ENCODE measurements at regions not wholly inside any gene's neighbourhood (a gene's known extent, or its start where the extent isn't known, plus 50 kb on each side); places are given as distances from the start of the nearest gene placed in this dataset.

- Histone ChIP-seq H3K36me3 (ENCODE audit: control insufficient read depth in 1 of 2, insufficient read depth in 2 of 2, low read length in 2 of 2) (no peaks in the 10 kb centered on the region), H3K27me3 (ENCODE audit: insufficient read depth, low read length) (no peaks in the 10 kb centered on the region), H3K4me2 (ENCODE audit: low read length) (no peak overlapping the region), H3K4me3 (replicated peaks in 1 of 2; ENCODE audit: low read depth in 1 of 2, low read length in 2 of 2) (no peak overlapping the region), H3K79me2 (ENCODE audit: insufficient read depth, low read length) (no peaks in the 10 kb centered on the region), H3K9me3 (ENCODE audit: control insufficient read depth in 1 of 2, insufficient read depth in 1 of 2, low read depth in 1 of 2, low read length in 2 of 2) (no peaks in the 10 kb centered on the region), H4K20me1 (ENCODE audit: insufficient read depth) (no peaks in the 10 kb centered on the region), H3K4me1 (ENCODE audit: control insufficient read depth in 1 of 2, insufficient read depth in 2 of 2, low read length in 2 of 2) (no peaks in the 10 kb centered on the region), H3K27ac (ENCODE audit: low read depth, low read length) (no peak overlapping the region), H3K9ac (ENCODE audit: low read length) (no peak overlapping the region), H2AFZ (ENCODE audit: low read depth, low read length, poor library complexity, severe bottlenecking) (no peak overlapping the region), H3K9me2 (ENCODE audit: insufficient read depth) (no peaks in the 10 kb centered on the region)
- RAD21 ChIA-PET (ENCODE audit: low non-redundant PET in 1 of 2, low total read pairs in 2 of 2, uncharacterized antibody in 2 of 2, unreplicated experiment in 2 of 2): no interaction called here
- intact Hi-C loops (cut with micrococcal nuclease): no loop called here
- no TSS peak for BruUV-seq (replicated peaks)
- POLR2A ChIA-PET: no interaction called here
- TF ChIP-seq EZH2phosphoT487 (IDR thresholded peaks at IDR 0.05; ENCODE audit: borderline replicate concordance) (no peak), CBX3 (IDR thresholded peaks at IDR 0.05; ENCODE audit: low read depth) (no peak), EGR1 (IDR thresholded peaks at IDR 0.05; ENCODE audit: low read depth) (no peak), ZFX (IDR thresholded peaks at IDR 0.05) (no peak), MAX (IDR thresholded peaks at IDR 0.05) (no peak), JUND (IDR thresholded peaks at IDR 0.05) (no peak), YY1 (IDR thresholded peaks at IDR 0.05; ENCODE audit: extremely low read depth, insufficient replicate concordance, low read depth, low read length) (no peak), POLR2AphosphoS5 (IDR thresholded peaks at IDR 0.05; ENCODE audit: low read depth, low read length) (no peak), POLR2A (IDR thresholded peaks at IDR 0.05; ENCODE audit: borderline replicate concordance, extremely low read depth, insufficient read depth, insufficient read length) (no peak), ELF1 (IDR thresholded peaks at IDR 0.05; ENCODE audit: borderline replicate concordance, low read depth) (no peak), TCF7L2 (IDR thresholded peaks at IDR 0.05; ENCODE audit: borderline replicate concordance, extremely low read depth, insufficient read depth, insufficient read length) (no peak), ZNF274 (IDR thresholded peaks at IDR 0.05; ENCODE audit: low read depth, low read length) (no peak), REST (IDR thresholded peaks at IDR 0.05; ENCODE audit: low read depth) (no peak), SRF (IDR thresholded peaks at IDR 0.05; ENCODE audit: low read depth) (no peak)
- TF ChIP-seq, protein P1, sequence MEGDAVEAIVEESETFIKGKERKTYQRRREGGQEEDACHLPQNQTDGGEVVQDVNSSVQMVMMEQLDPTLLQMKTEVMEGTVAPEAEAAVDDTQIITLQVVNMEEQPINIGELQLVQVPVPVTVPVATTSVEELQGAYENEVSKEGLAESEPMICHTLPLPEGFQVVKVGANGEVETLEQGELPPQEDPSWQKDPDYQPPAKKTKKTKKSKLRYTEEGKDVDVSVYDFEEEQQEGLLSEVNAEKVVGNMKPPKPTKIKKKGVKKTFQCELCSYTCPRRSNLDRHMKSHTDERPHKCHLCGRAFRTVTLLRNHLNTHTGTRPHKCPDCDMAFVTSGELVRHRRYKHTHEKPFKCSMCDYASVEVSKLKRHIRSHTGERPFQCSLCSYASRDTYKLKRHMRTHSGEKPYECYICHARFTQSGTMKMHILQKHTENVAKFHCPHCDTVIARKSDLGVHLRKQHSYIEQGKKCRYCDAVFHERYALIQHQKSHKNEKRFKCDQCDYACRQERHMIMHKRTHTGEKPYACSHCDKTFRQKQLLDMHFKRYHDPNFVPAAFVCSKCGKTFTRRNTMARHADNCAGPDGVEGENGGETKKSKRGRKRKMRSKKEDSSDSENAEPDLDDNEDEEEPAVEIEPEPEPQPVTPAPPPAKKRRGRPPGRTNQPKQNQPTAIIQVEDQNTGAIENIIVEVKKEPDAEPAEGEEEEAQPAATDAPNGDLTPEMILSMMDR (IDR thresholded peaks at IDR 0.05 in 2 of 3, conservative IDR thresholded peaks at IDR 0.05 in 1 of 3; ENCODE audit: borderline replicate concordance in 1 of 3, insufficient read depth in 1 of 3, low read depth in 2 of 3, low read length in 2 of 3): no peak
- ATAC-seq: no peak
- DNase-seq (ENCODE audit: low read depth, low spot score): no peak
- CTCF ChIA-PET: interaction anchor here (4.3 kb wide), 1 partner anchor 9 kb away, joined by 19 read pairs; no protein-coding TSS in a partner anchor
Measured at GRCh38 chr2:180115675-180116074, 108.6 kb upstream of the CWC22 start.
